GM23338 (cell line): ENCODE measurements at regions not wholly inside any gene's neighbourhood (a gene's known extent, or its start where the extent isn't known, plus 50 kb on each side); places are given as distances from the start of the nearest gene placed in this dataset.

Experiments used
- ATAC-seq: fragments of 200-7000 bp; cut with Tn5 transposase; 3 replicates; pipeline ENCODE4 v1.9.1; 2020
- DNase-seq: peaks from one replicate; pipeline ENCODE4 v3.0.0-alpha.2; 2015; ENCODE audit warnings: low spot score
- H2AFZ ChIP-seq: fragments of 200-600 bp; sonication (generic); 2 replicates; pipeline ENCODE4 v1.8.0; 2016; ENCODE audit warnings: antibody characterized with exemption, mild to moderate bottlenecking, moderate library complexity
- H3F3A ChIP-seq: fragments of 200-600 bp; sonication (generic); replicated peaks from 2 replicates; pipeline ENCODE4 v1.8.0; 2017; ENCODE audit warnings: antibody characterized with exemption, mixed run types, low read depth
- H3K27ac ChIP-seq: fragments of 200-600 bp; sonication (generic); 2 replicates; pipeline ENCODE4 v1.6.1; 2016; ENCODE audit warnings: low read depth
- H3K27me3 ChIP-seq: fragments of 200-600 bp; sonication (generic); 2 replicates; pipeline ENCODE4 v1.8.0; 2016; ENCODE audit warnings: mild to moderate bottlenecking, mixed run types, moderate library complexity; ENCODE audit not compliant: insufficient read depth
- H3K36me3 ChIP-seq: fragments of 200-600 bp; sonication (generic); 2 replicates; pipeline ENCODE4 v1.8.0; 2016; ENCODE audit warnings: mild to moderate bottlenecking; ENCODE audit not compliant: insufficient read depth
- H3K4me1 ChIP-seq: fragments of 200-600 bp; sonication (generic); 2 replicates; pipeline ENCODE4 v1.8.0; 2016; ENCODE audit warnings: mild to moderate bottlenecking, moderate library complexity; ENCODE audit not compliant: insufficient read depth
- H3K4me2 ChIP-seq: fragments of 200-600 bp; sonication (generic); 2 replicates; pipeline ENCODE4 v1.7.1; 2017; ENCODE audit warnings: mixed run types
- H3K4me3 ChIP-seq: fragments of 200-600 bp; sonication (generic); 2 replicates; pipeline ENCODE4 v1.6.1; 2016; ENCODE audit warnings: mixed run types
- H3K79me2 ChIP-seq: fragments of 200-600 bp; sonication (generic); replicated peaks from 2 replicates; pipeline ENCODE4 v1.8.0; 2017; ENCODE audit warnings: mild to moderate bottlenecking; ENCODE audit not compliant: insufficient read depth
- H3K9me2 ChIP-seq: fragments of 200-600 bp; sonication (generic); 2 replicates; pipeline ENCODE4 v1.8.0; 2017; ENCODE audit not compliant: insufficient read depth
- H4K20me1 ChIP-seq: fragments of 200-600 bp; sonication (generic); replicated peaks from 2 replicates; pipeline ENCODE4 v1.8.0; 2017; ENCODE audit warnings: mild to moderate bottlenecking; ENCODE audit not compliant: insufficient read depth
- H3K27ac Mint-ChIP-seq: 2 replicates; pipeline ENCODE4 v1.8.0; 2020; ENCODE audit warnings: inconsistent platforms, mild to moderate bottlenecking, moderate library complexity, mixed read lengths
- H3K27me3 Mint-ChIP-seq: 3 replicates; pipeline ENCODE4 v1.8.0; 2022; ENCODE audit warnings: low read depth, mild to moderate bottlenecking, moderate library complexity, mixed read lengths, inconsistent platforms; ENCODE audit not compliant: insufficient read depth, poor library complexity
- H3K36me3 Mint-ChIP-seq: 3 replicates; pipeline ENCODE4 v1.8.0; 2021; ENCODE audit warnings: low read depth, mild to moderate bottlenecking, inconsistent platforms, moderate library complexity, mixed read lengths
- H3K4me1 Mint-ChIP-seq: 3 replicates; pipeline ENCODE4 v1.8.0; 2020; ENCODE audit warnings: mild to moderate bottlenecking, inconsistent platforms, mixed read lengths
- H3K4me3 Mint-ChIP-seq: 3 replicates; pipeline ENCODE4 v1.8.0; 2021; ENCODE audit warnings: moderate library complexity, mild to moderate bottlenecking, inconsistent platforms, mixed read lengths
- H3K9me3 Mint-ChIP-seq: 3 replicates; pipeline ENCODE4 v1.8.0; 2020; ENCODE audit warnings: moderate library complexity, mild to moderate bottlenecking, inconsistent platforms, mixed read lengths
- CREB1 ChIP-seq: fragments of 250-450 bp; sonication (Bioruptor Pico); IDR thresholded peaks from 2 replicates; pipeline ENCODE4 v1.5.0; 2020; ENCODE audit warnings: low read depth, mild to moderate bottlenecking, moderate library complexity
- CTCF ChIP-seq, 2 experiments: fragments of 200-600 bp in 1 of 2; sonication (generic) in 1 of 2; conservative IDR thresholded peaks; 2 replicates each; pipeline versions ENCODE4 v1.5.1 to v1.6.1; 2016 to 2017; ENCODE audit warnings: antibody characterized with exemption in 2 of 2, low read depth in 2 of 2, mild to moderate bottlenecking in 2 of 2, moderate library complexity in 1 of 2
- EZH2 ChIP-seq: fragments of 200-600 bp; sonication (generic); IDR thresholded peaks from one replicate; pipeline ENCODE4 v1.8.0; 2017; ENCODE audit warnings: antibody characterized with exemption, mild to moderate bottlenecking, low read depth; ENCODE audit not compliant: unreplicated experiment
- EZH2phosphoT487 ChIP-seq: fragments of 200-600 bp; sonication (generic); IDR thresholded peaks from one replicate; pipeline ENCODE4 v1.8.1; 2018; ENCODE audit warnings: antibody characterized with exemption; ENCODE audit not compliant: unreplicated experiment
- JUNB ChIP-seq: IDR thresholded peaks from one replicate; pipeline ENCODE4 v1.6.1; 2016; ENCODE audit warnings: antibody characterized with exemption; ENCODE audit not compliant: unreplicated experiment
- NANOG ChIP-seq: IDR thresholded peaks from 2 replicates; pipeline ENCODE4 v1.6.1; 2016; ENCODE audit warnings: antibody characterized with exemption, borderline replicate concordance
- POLR2AphosphoS5 ChIP-seq: IDR thresholded peaks from 2 replicates; pipeline ENCODE4 v1.6.1; 2016; ENCODE audit warnings: antibody characterized with exemption, low read depth
- STAT1 ChIP-seq: IDR thresholded peaks from one replicate; pipeline ENCODE4 v1.6.1; 2016; ENCODE audit warnings: antibody characterized with exemption; ENCODE audit not compliant: unreplicated experiment
- ZNF114 ChIP-seq: fragments of 250-450 bp; sonication (Bioruptor Pico); IDR thresholded peaks from 2 replicates; pipeline ENCODE4 v1.5.0; 2020; ENCODE audit warnings: mild to moderate bottlenecking, moderate library complexity
- ZNF331 ChIP-seq: fragments of 250-450 bp; sonication (Bioruptor Pico); IDR thresholded peaks from 2 replicates; pipeline ENCODE4 v1.5.0; 2020; ENCODE audit warnings: low read depth, mild to moderate bottlenecking, moderate library complexity
- TF ChIP-seq, protein P1 (sequence below): IDR thresholded peaks from one replicate; pipeline ENCODE4 v1.6.1; 2018; ENCODE audit warnings: antibody characterized with exemption; ENCODE audit not compliant: unreplicated experiment
- TF ChIP-seq, protein P2 (sequence below): IDR thresholded peaks from 2 replicates; pipeline ENCODE4 v1.6.1; 2016; ENCODE audit warnings: antibody characterized with exemption
- TF ChIP-seq, protein P3 (sequence below): fragments of 250-450 bp; sonication (Bioruptor Pico); IDR thresholded peaks from 2 replicates; pipeline ENCODE4 v1.5.0; 2020; ENCODE audit warnings: mild to moderate bottlenecking, moderate library complexity

DNA sequence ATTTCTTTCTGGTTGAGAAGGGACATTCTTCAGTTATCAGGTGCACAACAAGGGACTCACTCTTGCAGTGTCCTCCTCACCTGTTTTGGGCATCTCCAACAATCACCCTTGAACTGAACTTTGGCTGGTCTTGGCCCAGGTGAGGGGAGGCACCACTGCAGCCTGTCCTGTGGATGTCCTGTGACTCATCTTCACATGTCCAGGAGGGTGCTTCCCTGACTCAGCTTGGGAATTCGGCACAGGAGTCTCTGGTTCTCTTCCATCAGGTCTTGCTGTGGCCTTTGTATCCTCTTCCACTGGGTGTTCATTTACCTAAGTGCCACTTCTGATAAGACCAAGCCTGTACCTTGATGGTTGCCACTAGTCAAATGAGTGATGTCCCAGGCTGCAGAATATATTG, 196.7 kb upstream of the MKI67 start:
- Histone ChIP-seq H2AFZ (no peak overlapping the region), H3K79me2 (no peaks in the 10 kb centered on the region), H3K27ac (no peak overlapping the region), H3K9me2 (no peaks in the 10 kb centered on the region), H3K4me1 (no peaks in the 10 kb centered on the region), H3K27me3 (no peaks in the 10 kb centered on the region), H3K36me3 (no peaks in the 10 kb centered on the region), H4K20me1 (no peaks in the 10 kb centered on the region), H3F3A (no peaks in the 10 kb centered on the region), H3K4me2 (no peak overlapping the region), H3K4me3 (no peak overlapping the region)
- no peak for TF ChIP-seq EZH2phosphoT487
- no peak for TF ChIP-seq ZNF114 (CRISPR knock-in tag)
- TF ChIP-seq, protein P1, sequence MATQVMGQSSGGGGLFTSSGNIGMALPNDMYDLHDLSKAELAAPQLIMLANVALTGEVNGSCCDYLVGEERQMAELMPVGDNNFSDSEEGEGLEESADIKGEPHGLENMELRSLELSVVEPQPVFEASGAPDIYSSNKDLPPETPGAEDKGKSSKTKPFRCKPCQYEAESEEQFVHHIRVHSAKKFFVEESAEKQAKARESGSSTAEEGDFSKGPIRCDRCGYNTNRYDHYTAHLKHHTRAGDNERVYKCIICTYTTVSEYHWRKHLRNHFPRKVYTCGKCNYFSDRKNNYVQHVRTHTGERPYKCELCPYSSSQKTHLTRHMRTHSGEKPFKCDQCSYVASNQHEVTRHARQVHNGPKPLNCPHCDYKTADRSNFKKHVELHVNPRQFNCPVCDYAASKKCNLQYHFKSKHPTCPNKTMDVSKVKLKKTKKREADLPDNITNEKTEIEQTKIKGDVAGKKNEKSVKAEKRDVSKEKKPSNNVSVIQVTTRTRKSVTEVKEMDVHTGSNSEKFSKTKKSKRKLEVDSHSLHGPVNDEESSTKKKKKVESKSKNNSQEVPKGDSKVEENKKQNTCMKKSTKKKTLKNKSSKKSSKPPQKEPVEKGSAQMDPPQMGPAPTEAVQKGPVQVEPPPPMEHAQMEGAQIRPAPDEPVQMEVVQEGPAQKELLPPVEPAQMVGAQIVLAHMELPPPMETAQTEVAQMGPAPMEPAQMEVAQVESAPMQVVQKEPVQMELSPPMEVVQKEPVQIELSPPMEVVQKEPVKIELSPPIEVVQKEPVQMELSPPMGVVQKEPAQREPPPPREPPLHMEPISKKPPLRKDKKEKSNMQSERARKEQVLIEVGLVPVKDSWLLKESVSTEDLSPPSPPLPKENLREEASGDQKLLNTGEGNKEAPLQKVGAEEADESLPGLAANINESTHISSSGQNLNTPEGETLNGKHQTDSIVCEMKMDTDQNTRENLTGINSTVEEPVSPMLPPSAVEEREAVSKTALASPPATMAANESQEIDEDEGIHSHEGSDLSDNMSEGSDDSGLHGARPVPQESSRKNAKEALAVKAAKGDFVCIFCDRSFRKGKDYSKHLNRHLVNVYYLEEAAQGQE, result no peak
- TF ChIP-seq, protein P2, sequence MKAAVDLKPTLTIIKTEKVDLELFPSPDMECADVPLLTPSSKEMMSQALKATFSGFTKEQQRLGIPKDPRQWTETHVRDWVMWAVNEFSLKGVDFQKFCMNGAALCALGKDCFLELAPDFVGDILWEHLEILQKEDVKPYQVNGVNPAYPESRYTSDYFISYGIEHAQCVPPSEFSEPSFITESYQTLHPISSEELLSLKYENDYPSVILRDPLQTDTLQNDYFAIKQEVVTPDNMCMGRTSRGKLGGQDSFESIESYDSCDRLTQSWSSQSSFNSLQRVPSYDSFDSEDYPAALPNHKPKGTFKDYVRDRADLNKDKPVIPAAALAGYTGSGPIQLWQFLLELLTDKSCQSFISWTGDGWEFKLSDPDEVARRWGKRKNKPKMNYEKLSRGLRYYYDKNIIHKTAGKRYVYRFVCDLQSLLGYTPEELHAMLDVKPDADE, result no peak
- TF ChIP-seq, protein P3, sequence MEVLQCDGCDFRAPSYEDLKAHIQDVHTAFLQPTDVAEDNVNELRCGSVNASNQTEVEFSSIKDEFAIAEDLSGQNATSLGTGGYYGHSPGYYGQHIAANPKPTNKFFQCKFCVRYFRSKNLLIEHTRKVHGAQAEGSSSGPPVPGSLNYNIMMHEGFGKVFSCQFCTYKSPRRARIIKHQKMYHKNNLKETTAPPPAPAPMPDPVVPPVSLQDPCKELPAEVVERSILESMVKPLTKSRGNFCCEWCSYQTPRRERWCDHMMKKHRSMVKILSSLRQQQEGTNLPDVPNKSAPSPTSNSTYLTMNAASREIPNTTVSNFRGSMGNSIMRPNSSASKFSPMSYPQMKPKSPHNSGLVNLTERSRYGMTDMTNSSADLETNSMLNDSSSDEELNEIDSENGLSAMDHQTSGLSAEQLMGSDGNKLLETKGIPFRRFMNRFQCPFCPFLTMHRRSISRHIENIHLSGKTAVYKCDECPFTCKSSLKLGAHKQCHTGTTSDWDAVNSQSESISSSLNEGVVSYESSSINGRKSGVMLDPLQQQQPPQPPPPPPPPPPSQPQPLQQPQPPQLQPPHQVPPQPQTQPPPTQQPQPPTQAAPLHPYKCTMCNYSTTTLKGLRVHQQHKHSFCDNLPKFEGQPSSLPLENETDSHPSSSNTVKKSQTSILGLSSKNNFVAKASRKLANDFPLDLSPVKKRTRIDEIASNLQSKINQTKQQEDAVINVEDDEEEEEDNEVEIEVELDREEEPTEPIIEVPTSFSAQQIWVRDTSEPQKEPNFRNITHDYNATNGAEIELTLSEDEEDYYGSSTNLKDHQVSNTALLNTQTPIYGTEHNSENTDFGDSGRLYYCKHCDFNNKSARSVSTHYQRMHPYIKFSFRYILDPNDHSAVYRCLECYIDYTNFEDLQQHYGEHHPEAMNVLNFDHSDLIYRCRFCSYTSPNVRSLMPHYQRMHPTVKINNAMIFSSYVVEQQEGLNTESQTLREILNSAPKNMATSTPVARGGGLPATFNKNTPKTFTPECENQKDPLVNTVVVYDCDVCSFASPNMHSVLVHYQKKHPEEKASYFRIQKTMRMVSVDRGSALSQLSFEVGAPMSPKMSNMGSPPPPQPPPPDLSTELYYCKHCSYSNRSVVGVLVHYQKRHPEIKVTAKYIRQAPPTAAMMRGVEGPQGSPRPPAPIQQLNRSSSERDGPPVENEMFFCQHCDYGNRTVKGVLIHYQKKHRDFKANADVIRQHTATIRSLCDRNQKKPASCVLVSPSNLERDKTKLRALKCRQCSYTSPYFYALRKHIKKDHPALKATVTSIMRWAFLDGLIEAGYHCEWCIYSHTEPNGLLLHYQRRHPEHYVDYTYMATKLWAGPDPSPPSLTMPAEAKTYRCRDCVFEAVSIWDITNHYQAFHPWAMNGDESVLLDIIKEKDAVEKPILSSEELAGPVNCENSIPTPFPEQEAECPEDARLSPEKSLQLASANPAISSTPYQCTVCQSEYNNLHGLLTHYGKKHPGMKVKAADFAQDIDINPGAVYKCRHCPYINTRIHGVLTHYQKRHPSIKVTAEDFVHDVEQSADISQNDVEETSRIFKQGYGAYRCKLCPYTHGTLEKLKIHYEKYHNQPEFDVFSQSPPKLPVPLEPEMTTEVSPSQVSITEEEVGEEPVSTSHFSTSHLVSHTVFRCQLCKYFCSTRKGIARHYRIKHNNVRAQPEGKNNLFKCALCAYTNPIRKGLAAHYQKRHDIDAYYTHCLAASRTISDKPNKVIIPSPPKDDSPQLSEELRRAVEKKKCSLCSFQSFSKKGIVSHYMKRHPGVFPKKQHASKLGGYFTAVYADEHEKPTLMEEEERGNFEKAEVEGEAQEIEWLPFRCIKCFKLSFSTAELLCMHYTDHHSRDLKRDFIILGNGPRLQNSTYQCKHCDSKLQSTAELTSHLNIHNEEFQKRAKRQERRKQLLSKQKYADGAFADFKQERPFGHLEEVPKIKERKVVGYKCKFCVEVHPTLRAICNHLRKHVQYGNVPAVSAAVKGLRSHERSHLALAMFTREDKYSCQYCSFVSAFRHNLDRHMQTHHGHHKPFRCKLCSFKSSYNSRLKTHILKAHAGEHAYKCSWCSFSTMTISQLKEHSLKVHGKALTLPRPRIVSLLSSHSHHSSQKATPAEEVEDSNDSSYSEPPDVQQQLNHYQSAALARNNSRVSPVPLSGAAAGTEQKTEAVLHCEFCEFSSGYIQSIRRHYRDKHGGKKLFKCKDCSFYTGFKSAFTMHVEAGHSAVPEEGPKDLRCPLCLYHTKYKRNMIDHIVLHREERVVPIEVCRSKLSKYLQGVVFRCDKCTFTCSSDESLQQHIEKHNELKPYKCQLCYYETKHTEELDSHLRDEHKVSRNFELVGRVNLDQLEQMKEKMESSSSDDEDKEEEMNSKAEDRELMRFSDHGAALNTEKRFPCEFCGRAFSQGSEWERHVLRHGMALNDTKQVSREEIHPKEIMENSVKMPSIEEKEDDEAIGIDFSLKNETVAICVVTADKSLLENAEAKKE, result no peak
- TF ChIP-seq JUNB, result no peak
- no peak for TF ChIP-seq STAT1
- no peak for TF ChIP-seq ZNF331
- TF ChIP-seq NANOG, result no peak
- TF ChIP-seq EZH2, result no peak
- TF ChIP-seq CTCF (conservative IDR thresholded peaks at IDR 0.05; ENCODE audit: low read depth in 2 of 2), result no peak
- no peak for TF ChIP-seq POLR2AphosphoS5
- no peak for TF ChIP-seq CREB1
- Mint-ChIP-seq H3K4me3 (no peak overlapping the region), H3K36me3 (no peaks in the 10 kb centered on the region), H3K4me1 (peaks cover 5% of the 10 kb centered on the region), H3K27me3 (peaks cover 6% of the 10 kb centered on the region), H3K9me3 (peaks cover 11% of the 10 kb centered on the region; the same call in 2 of the 3 replicates), H3K27ac (no peak overlapping the region)
- DNase-seq, result no peak
- no peak for ATAC-seq
